ENCODE measurements at regions not wholly inside any gene's neighbourhood (a gene's known extent, or its start where the extent isn't known, plus 50 kb on each side); places are given as distances from the start of the nearest gene placed in this dataset.

DNA sequence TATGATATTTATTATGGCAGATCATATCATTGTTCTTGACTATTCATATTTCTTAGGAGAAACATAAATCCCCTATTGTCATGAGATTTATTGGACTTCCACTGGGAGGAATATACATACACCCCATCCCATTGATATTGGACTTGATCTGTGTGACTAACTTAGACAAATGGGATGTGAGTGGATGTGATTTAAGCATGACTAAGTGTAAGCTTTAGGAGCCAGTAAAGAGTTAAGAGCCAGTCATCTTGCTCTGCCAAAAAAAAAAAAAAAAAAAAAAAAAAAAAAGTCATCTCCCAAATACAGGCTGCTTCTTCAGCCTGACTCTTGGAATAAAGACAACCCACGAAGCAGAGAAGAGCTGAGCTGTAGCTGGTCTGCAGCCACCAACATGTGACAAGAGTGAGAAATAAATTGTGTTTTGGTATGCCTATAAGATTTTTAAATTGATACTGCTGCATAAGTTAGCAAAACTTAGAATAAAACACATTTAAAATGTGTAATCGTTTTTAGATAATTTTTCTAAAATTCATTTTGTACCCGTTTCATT, 595.0 kb upstream of the LRRC4C start:
- DNase-seq, result no peak

- no peak for DNase-seq
Measured at GRCh38 chr11:42055606-42056005, 596.2 kb upstream of the LRRC4C start.

GRCh38 chr11:42058794-42059193, 599.3 kb upstream of the LRRC4C start:
- DNase-seq, result no peak

- no peak for DNase-seq
Measured at GRCh38 chr11:42065199-42065598, 605.7 kb upstream of the LRRC4C start.

GRCh38 chr11:42066113-42066512, 606.7 kb upstream of the LRRC4C start:
- DNase-seq, result peak; percentile 47

GRCh38 chr11:42074306-42074705, 614.9 kb upstream of the LRRC4C start:
- DNase-seq, result no peak

GRCh38 chr11:42075180-42075579, 615.7 kb upstream of the LRRC4C start:
- DNase-seq, result no peak

- DNase-seq, result no peak
Measured at GRCh38 chr11:42077794-42078193, 618.3 kb upstream of the LRRC4C start.

DNA sequence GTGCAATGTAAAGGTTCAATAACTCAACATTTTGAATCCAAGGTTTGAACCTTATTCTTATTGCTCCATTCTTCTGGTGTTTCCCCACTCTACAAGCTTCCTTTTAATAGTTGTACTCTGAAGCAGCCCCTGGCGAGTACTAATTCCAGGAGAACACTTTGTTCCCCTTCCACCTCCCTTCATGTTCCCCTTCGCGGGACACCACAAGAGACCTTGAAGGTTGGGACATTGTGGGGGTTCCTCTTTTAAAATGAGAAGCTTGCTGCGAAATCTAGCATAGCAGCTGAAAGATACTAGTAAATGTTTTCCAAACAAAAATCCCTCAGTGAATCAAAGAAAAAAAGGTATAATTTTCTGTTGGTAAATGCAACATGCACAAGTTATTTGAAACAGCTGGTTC, 626.3 kb upstream of the LRRC4C start:
- DNase-seq, result no peak

DNA sequence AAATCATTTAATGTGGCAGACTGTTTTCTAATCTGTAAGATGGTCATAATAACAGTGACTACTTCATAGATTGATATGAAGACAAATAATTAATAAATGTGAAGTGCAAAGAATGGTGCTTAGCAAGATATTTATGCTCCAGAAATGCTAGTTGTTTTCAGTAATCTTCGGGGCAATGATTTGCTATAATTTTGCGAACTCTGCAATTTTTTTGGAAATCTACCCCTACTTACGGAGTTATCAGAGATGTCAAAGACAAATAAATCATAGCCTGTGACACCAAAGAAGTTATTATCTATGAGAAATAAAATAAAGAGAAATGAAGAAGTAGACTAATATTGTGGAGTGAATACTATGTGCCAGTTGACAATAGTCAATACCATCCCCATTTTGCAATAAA, 634.1 kb upstream of the LRRC4C start:
- no peak for DNase-seq

- DNase-seq, result no peak
Measured at GRCh38 chr11:42098075-42098474, 638.6 kb upstream of the LRRC4C start.

DNA sequence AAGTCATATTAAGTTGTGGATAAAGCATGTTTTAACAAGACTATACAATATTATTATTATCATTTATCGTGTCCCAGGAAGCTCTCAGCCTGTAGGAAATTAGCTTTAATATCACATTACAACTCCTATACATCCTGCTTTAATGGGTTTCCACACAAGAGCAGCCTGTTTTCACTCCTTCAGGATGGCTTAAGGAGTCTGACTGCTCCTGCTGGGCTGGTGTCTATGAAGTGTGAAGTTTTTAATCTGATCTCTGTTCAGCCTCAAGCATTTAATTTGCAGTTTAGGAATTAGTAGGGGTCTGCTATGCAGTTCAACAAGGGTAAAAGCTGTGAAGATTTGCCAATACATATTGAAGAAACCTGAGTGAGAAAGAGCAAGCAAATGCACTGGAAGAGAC, 653.4 kb upstream of the LRRC4C start:
- DNase-seq, result no peak

- DNase-seq, result no peak
Measured at GRCh38 chr11:42114927-42115326, 655.5 kb upstream of the LRRC4C start.

GRCh38 chr11:42138454-42138853, 679.0 kb upstream of the LRRC4C start:
- DNase-seq, result no peak

DNA sequence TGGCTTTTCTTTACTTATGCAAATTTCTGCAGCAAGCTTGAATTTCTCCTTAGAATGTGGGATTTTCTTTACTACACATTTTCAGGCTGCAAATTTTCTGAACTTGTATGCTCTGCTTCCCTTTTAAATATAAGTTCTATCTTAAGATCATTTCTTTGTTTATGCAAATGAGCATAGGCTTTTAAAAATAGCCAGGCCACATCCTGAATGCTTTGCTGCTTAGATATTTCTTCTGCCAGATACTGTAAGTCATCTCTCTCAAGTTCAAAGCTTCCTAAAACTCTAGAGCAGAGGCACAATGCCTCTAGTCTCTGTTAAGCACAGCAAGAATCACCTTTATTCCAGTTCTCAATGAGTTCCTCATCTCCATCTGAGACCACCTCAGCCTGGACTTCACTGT, 685.9 kb upstream of the LRRC4C start:
- DNase-seq, result no peak

DNA sequence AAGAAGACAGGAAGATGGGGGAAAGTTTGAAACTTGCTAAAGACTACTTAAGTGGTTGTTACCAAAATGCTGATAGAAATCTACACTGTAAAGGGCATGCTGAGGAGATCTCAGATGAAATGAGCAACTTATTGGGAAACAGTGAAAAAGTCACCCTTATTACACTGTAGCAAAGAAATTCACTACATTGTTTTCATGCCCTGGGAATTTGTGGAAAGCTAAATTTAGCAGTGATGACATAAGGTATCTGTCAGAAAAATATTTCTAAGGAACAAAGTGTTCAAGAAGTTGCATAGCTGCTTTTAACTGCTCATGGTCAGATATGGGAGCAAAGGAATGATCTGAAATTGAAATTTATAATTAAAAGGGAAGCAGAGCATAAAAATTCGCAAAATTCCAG, 702.4 kb upstream of the LRRC4C start:
- DNase-seq, result no peak

DNA sequence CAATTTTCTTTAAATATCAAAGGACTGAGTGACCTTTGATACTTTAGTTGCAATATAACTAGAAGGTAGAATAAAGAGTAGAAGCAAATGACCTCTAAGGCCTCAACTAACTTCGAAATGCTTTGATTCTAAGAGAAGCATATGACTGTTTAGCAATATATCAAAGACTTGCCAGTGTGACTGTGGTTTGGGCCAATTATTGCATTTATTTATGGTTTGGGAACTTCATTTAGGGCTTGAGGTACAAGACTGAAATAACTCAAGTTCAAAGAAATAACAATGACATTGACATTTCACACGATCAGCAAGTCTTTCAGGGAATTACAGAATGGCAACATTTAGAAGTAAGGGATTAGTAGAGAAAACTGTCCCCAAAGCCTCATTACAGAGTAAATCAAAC, 709.7 kb upstream of the LRRC4C start:
- DNase-seq, result no peak

DNA sequence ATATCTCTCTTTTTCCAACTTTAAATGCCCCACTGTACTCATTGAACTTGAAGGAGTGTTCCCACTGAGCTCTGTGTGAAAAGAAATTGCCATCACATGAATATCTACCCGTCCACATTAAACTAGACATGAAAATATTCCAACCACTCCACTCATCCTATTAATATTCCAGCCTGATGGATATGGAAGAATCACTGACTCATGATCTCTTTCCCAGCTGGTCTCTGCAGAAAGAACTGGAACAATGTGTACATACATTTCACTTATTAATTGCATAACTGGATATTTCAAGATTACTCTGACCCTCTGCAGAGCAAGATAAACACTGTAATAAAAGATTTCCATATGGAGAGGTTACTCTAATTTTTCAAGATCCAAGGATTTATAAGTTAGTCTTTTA, 711.1 kb upstream of the LRRC4C start:
- no peak for DNase-seq

GRCh38 chr11:42171046-42171445, 711.6 kb upstream of the LRRC4C start:
- no peak for DNase-seq

DNA sequence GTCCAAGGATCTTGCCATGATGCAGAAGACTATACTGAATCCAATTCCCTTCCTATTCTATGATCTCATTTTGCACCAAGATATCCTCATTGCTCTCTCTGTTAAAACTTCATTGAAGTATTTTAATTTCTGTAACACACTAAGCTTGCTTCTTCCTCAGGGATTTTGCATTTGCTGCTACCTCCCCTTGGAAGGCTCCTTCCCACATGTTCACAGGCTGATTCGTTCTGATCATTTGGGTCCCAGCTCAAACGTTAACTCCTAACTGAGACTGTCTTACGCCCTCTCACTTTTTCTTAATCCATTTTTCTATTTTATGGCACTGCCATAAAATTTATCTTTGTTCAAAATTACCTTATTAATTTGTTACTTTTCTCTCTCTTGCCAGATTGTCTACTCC, 713.0 kb upstream of the LRRC4C start:
- DNase-seq, result no peak

- DNase-seq, result no peak
Measured at GRCh38 chr11:42175203-42175602, 715.8 kb upstream of the LRRC4C start.

GRCh38 chr11:42179216-42179615, 719.8 kb upstream of the LRRC4C start:
- DNase-seq, result no peak

DNA sequence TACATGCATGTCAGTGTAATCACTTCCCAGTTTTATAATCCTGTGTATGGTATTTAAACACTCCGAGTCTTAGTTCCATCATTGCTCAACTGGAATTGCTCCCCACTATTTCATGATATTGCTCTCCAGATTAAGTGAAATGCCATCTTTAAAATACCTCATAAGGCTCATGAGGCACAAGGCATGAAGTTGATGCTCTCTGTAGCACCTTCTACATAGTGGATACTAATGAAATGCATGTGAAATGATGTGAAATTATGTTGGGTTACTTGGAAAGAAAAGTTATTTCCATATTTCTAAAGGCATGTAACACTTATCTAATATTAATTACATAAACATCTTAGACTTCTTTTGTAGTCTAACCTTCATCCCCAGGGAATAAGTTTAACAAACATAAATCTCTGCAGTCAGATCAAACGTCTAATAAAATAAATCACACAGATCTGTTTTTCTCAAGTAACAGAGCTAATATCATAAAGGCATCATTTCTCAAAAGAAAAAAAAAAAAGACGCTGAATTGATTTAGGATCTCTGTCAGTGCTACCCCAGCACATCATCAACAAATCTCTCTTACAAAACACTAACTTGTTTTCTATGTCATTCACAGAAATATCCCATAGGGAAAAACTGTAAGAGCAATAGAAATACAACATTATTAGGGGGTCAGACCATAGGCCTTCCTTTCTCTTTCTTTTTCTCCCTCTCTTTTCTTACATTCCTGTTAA, 736.0 kb upstream of the LRRC4C start:
- no peak for DNase-seq

- no peak for DNase-seq
Measured at GRCh38 chr11:42200311-42200710, 740.9 kb upstream of the LRRC4C start.

- DNase-seq, result no peak
Measured at GRCh38 chr11:42201603-42202148, 742.2 kb upstream of the LRRC4C start.
